ENCODE measurements at regions not wholly inside any gene's neighbourhood (a gene's known extent, or its start where the extent isn't known, plus 50 kb on each side); places are given as distances from the start of the nearest gene placed in this dataset.
"Not testable (repeated sequence)": the region's sequence is repeated elsewhere in the genome, so short reads cannot be mapped to it uniquely, and the experiment has no call there.

- no peak overlapping the region for H3K4me3 Mint-ChIP-seq
- H3K27me3 Mint-ChIP-seq, result no peaks in the 10 kb centered on the region
- peaks cover 0 to 3% (median 0%) of the 10 kb centered on the region in 3 donors for H3K9me3 Mint-ChIP-seq
- no peak overlapping the region for H3K27ac Mint-ChIP-seq
- no peaks in the 10 kb centered on the region for H3K36me3 Mint-ChIP-seq
- no peaks in the 10 kb centered on the region for H3K4me1 Mint-ChIP-seq
These were observed 404.2 kb downstream of the RSL24D1 start for GRCh38 chr15:54792526-54792925.

DNA sequence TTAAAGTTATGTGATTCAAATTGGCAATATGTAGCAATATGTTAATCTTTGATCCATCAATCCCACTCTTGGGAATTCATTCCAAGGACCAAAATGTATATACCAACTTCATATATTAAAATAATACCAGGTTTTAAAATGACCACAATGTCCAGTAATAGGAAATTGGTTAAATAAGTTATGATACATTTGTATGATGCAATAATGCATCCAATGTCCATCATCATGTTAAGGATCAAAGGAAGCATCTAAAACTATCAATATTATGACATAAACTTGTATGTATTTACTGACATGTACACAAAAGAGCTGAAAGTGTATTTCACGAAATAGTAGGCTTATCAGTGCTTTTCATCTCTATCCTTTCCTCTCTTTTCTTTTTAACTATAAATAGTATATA, 406.0 kb downstream of the RSL24D1 start:
- Mint-ChIP-seq H3K4me1 (no peaks in the 10 kb centered on the region), H3K27me3 (no peaks in the 10 kb centered on the region), H3K27ac (no peak overlapping the region), H3K4me3 (no peak overlapping the region), H3K36me3 (no peaks in the 10 kb centered on the region), H3K9me3 (peaks cover 0 to 3% (median 0%) of the 10 kb centered on the region in 3 donors)

- Mint-ChIP-seq H3K27me3 (no peaks in the 10 kb centered on the region), H3K9me3 (peaks cover 0 to 4% (median under 1%) of the 10 kb centered on the region in 3 donors), H3K27ac (no peak overlapping the region), H3K4me1 (no peaks in the 10 kb centered on the region), H3K36me3 (no peaks in the 10 kb centered on the region), H3K4me3 (no peak overlapping the region)
These were observed 407.4 kb downstream of the RSL24D1 start for GRCh38 chr15:54789376-54789775.

- peaks cover 4 to 16% (median 7%) of the 10 kb centered on the region in 3 donors for H3K9me3 Mint-ChIP-seq
- H3K27ac Mint-ChIP-seq, H3K36me3 Mint-ChIP-seq, H3K4me3 Mint-ChIP-seq, H3K4me1 Mint-ChIP-seq, H3K27me3 Mint-ChIP-seq: not testable (repeated sequence)
These were observed 415.5 kb downstream of the RSL24D1 start for GRCh38 chr15:54781220-54781619.

DNA sequence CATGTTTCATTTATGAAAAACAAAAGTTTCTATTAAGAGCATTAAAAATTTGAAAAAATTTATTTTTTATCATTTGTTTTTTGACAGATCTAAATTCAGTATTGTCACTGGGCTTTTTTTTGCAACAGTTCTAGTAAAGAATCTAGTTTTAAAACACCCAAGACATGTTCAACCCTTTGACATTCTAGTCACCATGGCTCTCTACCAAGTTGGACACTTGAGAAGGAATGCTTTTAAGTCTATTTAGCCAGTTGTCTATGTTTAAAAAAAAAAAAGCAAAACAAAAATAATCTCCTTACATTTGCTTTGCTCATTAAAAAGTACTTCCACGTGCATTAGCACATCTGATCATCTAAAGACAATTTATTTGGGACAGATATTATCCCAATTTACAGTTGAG, 417.5 kb downstream of the RSL24D1 start:
- Mint-ChIP-seq H3K36me3 (no peaks in the 10 kb centered on the region), H3K9me3 (peaks cover 4 to 22% (median 5%) of the 10 kb centered on the region in 3 donors), H3K27ac (no peak overlapping the region), H3K27me3 (no peaks in the 10 kb centered on the region), H3K4me3 (no peak overlapping the region), H3K4me1 (no peaks in the 10 kb centered on the region)

DNA sequence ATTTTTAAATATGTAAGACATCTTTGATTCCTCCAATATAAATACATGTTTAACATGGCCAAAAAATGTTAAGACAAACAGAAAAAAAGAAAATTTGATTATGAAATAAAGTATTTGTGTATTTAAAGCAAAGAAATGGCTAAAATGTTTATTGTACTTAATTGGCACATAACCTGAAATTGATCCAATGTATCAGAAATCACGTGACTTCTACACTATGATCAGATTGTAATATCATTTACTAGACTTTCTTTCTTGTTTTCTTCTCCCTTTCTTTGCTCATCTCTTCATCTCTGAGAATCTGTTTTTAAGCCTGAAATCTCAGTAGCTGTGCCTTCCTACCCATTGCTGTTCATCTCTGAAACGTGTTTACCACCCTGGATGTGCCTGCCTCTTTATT, 420.3 kb downstream of the RSL24D1 start:
- Mint-ChIP-seq H3K27ac (no peak overlapping the region), H3K4me1 (no peaks in the 10 kb centered on the region), H3K4me3 (no peak overlapping the region), H3K36me3 (no peaks in the 10 kb centered on the region), H3K27me3 (no peaks in the 10 kb centered on the region), H3K9me3 (peaks cover 2 to 14% (median 4%) of the 10 kb centered on the region in 3 donors)

DNA sequence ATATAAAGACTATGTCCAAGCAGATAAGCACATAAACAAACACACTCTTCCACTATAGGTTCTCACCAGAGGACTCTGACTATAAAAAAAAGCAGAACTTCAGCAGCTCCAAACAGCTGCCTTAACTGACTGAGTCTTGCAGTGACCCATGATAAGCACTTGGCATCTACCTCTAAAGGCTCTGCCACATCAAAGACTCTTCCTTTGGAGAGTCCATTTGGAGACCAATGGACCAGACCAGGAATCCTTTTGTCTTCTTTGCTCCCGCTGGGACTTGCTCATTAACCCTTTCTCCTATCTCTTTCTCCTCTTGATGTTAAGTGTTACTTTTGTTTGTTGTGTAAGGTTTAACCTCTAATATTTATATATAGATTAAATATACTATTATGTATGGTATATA, 424.1 kb downstream of the RSL24D1 start:
- Mint-ChIP-seq H3K36me3 (no peaks in the 10 kb centered on the region), H3K4me3 (no peak overlapping the region), H3K4me1 (no peaks in the 10 kb centered on the region), H3K27me3 (no peaks in the 10 kb centered on the region), H3K27ac (no peak overlapping the region), H3K9me3 (peaks cover 2 to 15% (median 3%) of the 10 kb centered on the region in 3 donors)

GRCh38 chr15:54749461-54749860, 447.3 kb downstream of the RSL24D1 start:
- not testable (repeated sequence) for H3K27me3 Mint-ChIP-seq, H3K4me1 Mint-ChIP-seq, H3K36me3 Mint-ChIP-seq, H3K9me3 Mint-ChIP-seq, H3K27ac Mint-ChIP-seq, H3K4me3 Mint-ChIP-seq

- Mint-ChIP-seq H3K9me3 (peaks cover 13 to 41% (median 14%) of the 10 kb centered on the region in 3 donors), H3K27ac (no peak overlapping the region)
These were observed 474.3 kb downstream of the RSL24D1 start for GRCh38 chr15:54722342-54722986.

GRCh38 chr15:54719325-54719724, 477.4 kb downstream of the RSL24D1 start:
- Mint-ChIP-seq H3K36me3 (no peaks in the 10 kb centered on the region), H3K27me3 (peaks cover 2% of the 10 kb centered on the region), H3K4me1 (no peaks in the 10 kb centered on the region), H3K27ac (no peak overlapping the region), H3K9me3 (peaks cover 7 to 23% (median 12%) of the 10 kb centered on the region in 3 donors), H3K4me3 (no peak overlapping the region)

More at GRCh38 chr15:54722342-54722986, 474.3 kb downstream of the RSL24D1 start:
- peaks cover 2% of the 10 kb centered on the region for H3K27me3 Mint-ChIP-seq
- H3K36me3 Mint-ChIP-seq, result peaks cover 1% of the 10 kb centered on the region
- no peak overlapping the region for H3K4me3 Mint-ChIP-seq
- no peaks in the 10 kb centered on the region for H3K4me1 Mint-ChIP-seq

DNA sequence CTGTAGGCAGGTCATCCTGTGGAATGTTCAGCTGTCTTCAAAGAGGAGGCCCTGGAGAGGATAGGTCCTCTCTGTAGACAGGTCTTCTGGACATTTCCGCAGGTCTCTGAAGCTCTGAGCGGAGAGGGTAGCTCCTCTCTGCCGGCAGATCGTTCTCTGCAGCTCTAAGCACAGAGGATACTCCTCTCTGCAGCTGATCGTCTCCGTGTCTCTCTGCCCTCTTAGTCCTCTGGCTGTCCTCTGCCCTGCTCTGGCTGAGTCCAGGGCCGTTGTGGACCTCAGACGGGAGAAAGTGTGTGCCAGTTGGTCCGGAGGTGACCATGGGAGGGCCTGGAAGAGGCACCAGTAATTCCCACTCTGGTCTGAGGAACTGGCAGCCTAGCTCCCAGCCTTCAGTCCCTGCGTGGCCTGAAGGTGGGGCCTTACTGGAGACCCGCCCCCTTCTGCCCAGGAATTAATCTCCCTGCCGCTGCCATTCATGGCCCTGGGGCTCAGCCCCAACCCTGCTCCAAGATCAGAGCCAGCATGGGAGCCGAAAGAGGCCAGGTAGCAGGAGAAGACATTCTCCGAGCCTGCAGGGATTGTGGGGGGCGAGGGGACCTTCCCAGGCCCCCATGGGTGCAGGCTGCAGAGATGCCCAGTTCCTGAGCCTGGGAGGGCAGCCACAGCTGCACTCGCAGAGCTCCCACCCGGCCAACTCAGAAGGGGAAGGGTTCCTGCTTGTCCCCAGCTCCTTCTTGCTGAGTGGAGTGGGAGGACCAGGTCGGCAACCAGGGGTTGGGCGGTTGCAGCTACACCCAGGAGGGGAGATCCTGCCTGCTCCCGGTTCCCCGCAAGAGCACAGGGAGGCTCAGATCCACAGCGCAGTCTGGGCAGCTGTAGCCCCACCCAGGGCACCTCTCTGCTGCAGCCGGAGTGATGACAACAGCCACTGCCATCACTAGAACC, 488.7 kb downstream of the RSL24D1 start:
- no peaks in the 10 kb centered on the region for H3K27me3 Mint-ChIP-seq
- H3K9me3 Mint-ChIP-seq, result peaks cover 0 to 4% (median 0%) of the 10 kb centered on the region in 3 donors
- no peaks in the 10 kb centered on the region for H3K36me3 Mint-ChIP-seq
- no peak overlapping the region for H3K27ac Mint-ChIP-seq
- H3K4me1 Mint-ChIP-seq, result no peaks in the 10 kb centered on the region
- H3K4me3 Mint-ChIP-seq, result no peak overlapping the region

GRCh38 chr15:54687628-54688027, 509.1 kb downstream of the RSL24D1 start:
- Mint-ChIP-seq H3K9me3 (peaks cover 0 to 8% (median 2%) of the 10 kb centered on the region in 3 donors), H3K36me3 (no peaks in the 10 kb centered on the region), H3K4me1 (no peaks in the 10 kb centered on the region), H3K4me3 (no peak overlapping the region), H3K27ac (no peak overlapping the region), H3K27me3 (no peaks in the 10 kb centered on the region)
